ENCODE measurements at regions not wholly inside any gene's neighbourhood (a gene's known extent, or its start where the extent isn't known, plus 50 kb on each side); places are given as distances from the start of the nearest gene placed in this dataset.

- DNase-seq (ENCODE audit: low read depth): no peak
These were observed 92.3 kb upstream of the PKDCC start for GRCh38 chr2:41955316-41956043.

GRCh38 chr2:41957431-41957830 is 90.4 kb upstream of the PKDCC start:
- no peak for DNase-seq (ENCODE audit: low read depth)

- no peak for DNase-seq (ENCODE audit: low read depth)
These were observed 89.6 kb upstream of the PKDCC start for GRCh38 chr2:41958251-41958650.

- DNase-seq (ENCODE audit: low read depth): no peak
These were observed 89.0 kb upstream of the PKDCC start for GRCh38 chr2:41958775-41959174.

GRCh38 chr2:41959760-41960159 is 88.1 kb upstream of the PKDCC start:
- no peak for DNase-seq (ENCODE audit: low read depth)

- no peak for DNase-seq (ENCODE audit: low read depth)
These were observed 84.7 kb upstream of the PKDCC start for GRCh38 chr2:41962922-41963622.

GRCh38 chr2:41963661-41964525 is 83.9 kb upstream of the PKDCC start:
- DNase-seq (ENCODE audit: low read depth): no peak

- no peak for DNase-seq (ENCODE audit: low read depth)
These were observed 82.5 kb upstream of the PKDCC start for GRCh38 chr2:41965173-41965908.

- DNase-seq (ENCODE audit: low read depth): no peak
These were observed 81.9 kb upstream of the PKDCC start for GRCh38 chr2:41965909-41966295.

- DNase-seq (ENCODE audit: low read depth): no peak
These were observed 81.4 kb upstream of the PKDCC start for GRCh38 chr2:41966431-41966893.

- DNase-seq (ENCODE audit: low read depth): no peak
These were observed 80.9 kb upstream of the PKDCC start for GRCh38 chr2:41966920-41967319.

- no peak for DNase-seq (ENCODE audit: low read depth)
These were observed 80.2 kb upstream of the PKDCC start for GRCh38 chr2:41967476-41968181.

GRCh38 chr2:41968182-41968578 is 79.6 kb upstream of the PKDCC start:
- DNase-seq (ENCODE audit: low read depth): no peak

GRCh38 chr2:41970988-41971660 is 76.7 kb upstream of the PKDCC start:
- DNase-seq (ENCODE audit: low read depth): no peak

GRCh38 chr2:41972179-41972578 is 75.6 kb upstream of the PKDCC start:
- DNase-seq (ENCODE audit: low read depth): no peak

- no peak for DNase-seq (ENCODE audit: low read depth)
These were observed 75.0 kb upstream of the PKDCC start for GRCh38 chr2:41972819-41973218.

- DNase-seq (ENCODE audit: low read depth): no peak
These were observed 74.0 kb upstream of the PKDCC start for GRCh38 chr2:41973871-41974270.

GRCh38 chr2:41981417-41981816 is 66.4 kb upstream of the PKDCC start:
- no peak for DNase-seq (ENCODE audit: low read depth)

- DNase-seq (ENCODE audit: low read depth): no peak
These were observed 62.2 kb upstream of the PKDCC start for GRCh38 chr2:41985573-41986095.

GRCh38 chr2:41989501-41990180 is 58.2 kb upstream of the PKDCC start:
- no peak for DNase-seq (ENCODE audit: low read depth)
